ENCODE measurements at regions not wholly inside any gene's neighbourhood (a gene's known extent, or its start where the extent isn't known, plus 50 kb on each side); places are given as distances from the start of the nearest gene placed in this dataset.

- no peaks in the 10 kb centered on the region for H3K4me1 ChIP-seq (ENCODE audit: control insufficient read depth, extremely low read depth, insufficient read depth, low read length)
- H4K20me1 ChIP-seq (ENCODE audit: control insufficient read depth, extremely low read depth, insufficient read depth, low read length), result no peaks in the 10 kb centered on the region
- TF ChIP-seq EZH2 (IDR thresholded peaks at IDR 0.05; ENCODE audit: low read length) (no peak), CTCF (optimal IDR thresholded peaks at IDR 0.05 in 1 of 3, IDR thresholded peaks at IDR 0.05 in 1 of 3, conservative IDR thresholded peaks at IDR 0.05 in 1 of 3; ENCODE audit: extremely low read depth in 1 of 3, insufficient read depth in 2 of 3, low read length in 3 of 3) (no peak)
- FAIRE-seq (no peak), DNase-seq (ENCODE audit: low read depth, low spot score) (no peak)
- no peak overlapping the region for H3K4me3 ChIP-seq (ENCODE audit: control insufficient read depth in 2 of 3, extremely low read depth in 1 of 3, insufficient read depth in 2 of 3, low read depth in 1 of 3, low read length in 3 of 3)
- no peak overlapping the region for H2AFZ ChIP-seq (ENCODE audit: control insufficient read depth, low read length)
- no peaks in the 10 kb centered on the region for H3K9me3 ChIP-seq (ENCODE audit: control insufficient read depth, low read depth, low read length)
- no peak overlapping the region for H3K4me2 ChIP-seq (ENCODE audit: control insufficient read depth, extremely low read depth, insufficient read depth, low read depth, low read length)
- no peak overlapping the region for H3K9ac ChIP-seq (ENCODE audit: control insufficient read depth, extremely low read depth, insufficient read depth, low read length)
- no peaks in the 10 kb centered on the region for H3K36me3 ChIP-seq (ENCODE audit: control insufficient read depth in 2 of 2, extremely low read depth in 1 of 2, insufficient read depth in 2 of 2, low read length in 2 of 2)
- H3K79me2 ChIP-seq (ENCODE audit: control insufficient read depth, insufficient read depth, low read length), result no peaks in the 10 kb centered on the region
- no peak overlapping the region for H3K27ac ChIP-seq (ENCODE audit: control insufficient read depth, insufficient read depth, low read length)
- dilution Hi-C loops (cut with MboI; ENCODE audit: extremely low pct_ligation_motif_present, low sequenced_read_pairs), result no loop called here
- no peaks in the 10 kb centered on the region for H3K27me3 ChIP-seq (ENCODE audit: control insufficient read depth, extremely low read depth, insufficient read depth, low read length)
- no peaks in the 10 kb centered on the region for H3K9me1 ChIP-seq (ENCODE audit: control insufficient read depth, extremely low read depth, insufficient read depth, low read length)
Observed at GRCh38 chr12:63394983-63395382, 244.0 kb upstream of the AVPR1A start.

GRCh38 chr12:63394349-63394748 lies 243.3 kb upstream of the AVPR1A start:
- dilution Hi-C loops (cut with MboI; ENCODE audit: extremely low pct_ligation_motif_present, low sequenced_read_pairs), result no loop called here
- no peaks in the 10 kb centered on the region for H4K20me1 ChIP-seq (ENCODE audit: control insufficient read depth, extremely low read depth, insufficient read depth, low read length)
- no peaks in the 10 kb centered on the region for H3K9me3 ChIP-seq (ENCODE audit: control insufficient read depth, low read depth, low read length)
- H3K4me1 ChIP-seq (ENCODE audit: control insufficient read depth, extremely low read depth, insufficient read depth, low read length), result no peaks in the 10 kb centered on the region
- H3K27ac ChIP-seq (ENCODE audit: control insufficient read depth, insufficient read depth, low read length), result no peak overlapping the region
- no peak overlapping the region for H3K4me2 ChIP-seq (ENCODE audit: control insufficient read depth, extremely low read depth, insufficient read depth, low read depth, low read length)
- FAIRE-seq (no peak), DNase-seq (ENCODE audit: low read depth, low spot score) (no peak)
- H3K79me2 ChIP-seq (ENCODE audit: control insufficient read depth, insufficient read depth, low read length), result no peaks in the 10 kb centered on the region
- no peak overlapping the region for H2AFZ ChIP-seq (ENCODE audit: control insufficient read depth, low read length)
- H3K9ac ChIP-seq (ENCODE audit: control insufficient read depth, extremely low read depth, insufficient read depth, low read length), result no peak overlapping the region
- H3K36me3 ChIP-seq (ENCODE audit: control insufficient read depth in 2 of 2, extremely low read depth in 1 of 2, insufficient read depth in 2 of 2, low read length in 2 of 2), result no peaks in the 10 kb centered on the region
- no peaks in the 10 kb centered on the region for H3K27me3 ChIP-seq (ENCODE audit: control insufficient read depth, extremely low read depth, insufficient read depth, low read length)
- H3K4me3 ChIP-seq (ENCODE audit: control insufficient read depth in 2 of 3, extremely low read depth in 1 of 3, insufficient read depth in 2 of 3, low read depth in 1 of 3, low read length in 3 of 3), result no peak overlapping the region
- no peak for TF ChIP-seq CTCF (optimal IDR thresholded peaks at IDR 0.05 in 1 of 3, IDR thresholded peaks at IDR 0.05 in 1 of 3, conservative IDR thresholded peaks at IDR 0.05 in 1 of 3; ENCODE audit: extremely low read depth in 1 of 3, insufficient read depth in 2 of 3, low read length in 3 of 3)
- no peak for TF ChIP-seq EZH2 (IDR thresholded peaks at IDR 0.05; ENCODE audit: low read length)
- no peaks in the 10 kb centered on the region for H3K9me1 ChIP-seq (ENCODE audit: control insufficient read depth, extremely low read depth, insufficient read depth, low read length)
